ENCODE measurements at regions not wholly inside any gene's neighbourhood (a gene's known extent, or its start where the extent isn't known, plus 50 kb on each side); places are given as distances from the start of the nearest gene placed in this dataset.

GRCh38 chr1:239446611-239447010 lies 60.2 kb downstream of the CHRM3 start:
- peaks cover 0 to 40% (median 6%) of the 10 kb centered on the region in 4 donors for H3K4me1 ChIP-seq
- peaks cover 0 to 2% (median 0%) of the 10 kb centered on the region in 4 donors for H3K9me3 ChIP-seq
- H3K4me3 ChIP-seq, result no peak overlapping the region
- no peaks in the 10 kb centered on the region for H3K27me3 ChIP-seq
- intact Hi-C loops (cut with DNase I; ENCODE audit: low total_unique reads), result no loop called here
- TF ChIP-seq EP300 (IDR thresholded peaks at IDR 0.05) (no peak), CTCF (IDR thresholded peaks at IDR 0.05) (no peak), POLR2AphosphoS5 (IDR thresholded peaks at IDR 0.05) (no peak), POLR2A (IDR thresholded peaks at IDR 0.05) (no peak)
- no peaks in the 10 kb centered on the region for H3K36me3 ChIP-seq
- no peak for DNase-seq
- H3K27ac ChIP-seq, result no peak overlapping the region

GRCh38 chr1:239448911-239449310 lies 62.5 kb downstream of the CHRM3 start:
- H3K36me3 ChIP-seq, result no peaks in the 10 kb centered on the region
- TF ChIP-seq CTCF (IDR thresholded peaks at IDR 0.05) (no peak), POLR2A (IDR thresholded peaks at IDR 0.05) (no peak), POLR2AphosphoS5 (IDR thresholded peaks at IDR 0.05) (no peak), EP300 (IDR thresholded peaks at IDR 0.05) (no peak)
- peak in 1 of 2 donors; percentile 13 for DNase-seq
- no peak overlapping the region for H3K27ac ChIP-seq
- H3K9me3 ChIP-seq, result no peaks in the 10 kb centered on the region
- peaks cover 0 to 36% (median 6%) of the 10 kb centered on the region in 4 donors for H3K4me1 ChIP-seq
- no peaks in the 10 kb centered on the region for H3K27me3 ChIP-seq
- no peak overlapping the region for H3K4me3 ChIP-seq
- WGBS, 5 donors, result 37 to 48% (median 39%) methylated on average over 3 of the region's 3 CpGs
- intact Hi-C loops (cut with DNase I; ENCODE audit: low total_unique reads), result no loop called here

GRCh38 chr1:239455743-239456142 lies 69.4 kb downstream of the CHRM3 start:
- no peak overlapping the region for H3K27ac ChIP-seq
- TF ChIP-seq POLR2A (IDR thresholded peaks at IDR 0.05) (no peak), POLR2AphosphoS5 (IDR thresholded peaks at IDR 0.05) (no peak), CTCF (IDR thresholded peaks at IDR 0.05) (no peak), EP300 (IDR thresholded peaks at IDR 0.05) (no peak)
- H3K4me3 ChIP-seq, result no peak overlapping the region
- H3K4me1 ChIP-seq, result peaks cover 0 to 13% (median 4%) of the 10 kb centered on the region in 4 donors
- peaks cover 0 to 10% (median 3%) of the 10 kb centered on the region in 4 donors for H3K9me3 ChIP-seq
- intact Hi-C loops (cut with DNase I; ENCODE audit: low total_unique reads), result no loop called here
- DNase-seq, result no peak
- H3K27me3 ChIP-seq, result no peaks in the 10 kb centered on the region
- H3K36me3 ChIP-seq, result no peaks in the 10 kb centered on the region
- 83 to 94% (median 91%) methylated on average over 3 of the region's 3 CpGs for WGBS, 5 donors

- no peaks in the 10 kb centered on the region for H3K36me3 ChIP-seq
- no peak overlapping the region for H3K4me3 ChIP-seq
- no peaks in the 10 kb centered on the region for H3K27me3 ChIP-seq
- DNase-seq, result no peak
- H3K4me1 ChIP-seq, result peaks cover 0 to 12% (median 4%) of the 10 kb centered on the region in 4 donors
- H3K27ac ChIP-seq, result no peak overlapping the region
- peaks cover 0 to 10% (median 3%) of the 10 kb centered on the region in 4 donors for H3K9me3 ChIP-seq
- TF ChIP-seq CTCF (IDR thresholded peaks at IDR 0.05), result no peak
- no peak for TF ChIP-seq POLR2A (IDR thresholded peaks at IDR 0.05)
- no peak for TF ChIP-seq POLR2AphosphoS5 (IDR thresholded peaks at IDR 0.05)
- no peak for TF ChIP-seq EP300 (IDR thresholded peaks at IDR 0.05)
- intact Hi-C loops (cut with DNase I; ENCODE audit: low total_unique reads), result no loop called here
- 87 to 92% (median 88%) methylated on average over 2 of the region's 2 CpGs for WGBS, 5 donors
These were observed 70.4 kb downstream of the CHRM3 start for GRCh38 chr1:239456788-239457187.

Data from stomach (tissue), 8 donors.